ENCODE measurements at regions not wholly inside any gene's neighbourhood (a gene's known extent, or its start where the extent isn't known, plus 50 kb on each side); places are given as distances from the start of the nearest gene placed in this dataset.
A peak's percentile ranks its signal among the peaks of the same experiment; 100 is the strongest.

GRCh38 chr1:99474350-99474893 lies 171.5 kb upstream of the PALMD start:
- TF ChIP-seq CTCF (conservative IDR thresholded peaks at IDR 0.05; ENCODE audit: low read depth) = no peak
- DNase-seq (ENCODE audit: low spot score) = no peak
- no peak overlapping the region for H3K27ac ChIP-seq
- ChIA-PET POLR2A (ENCODE audit: low non-redundant PET) (no interaction called here), CTCF (no interaction called here)

DNA sequence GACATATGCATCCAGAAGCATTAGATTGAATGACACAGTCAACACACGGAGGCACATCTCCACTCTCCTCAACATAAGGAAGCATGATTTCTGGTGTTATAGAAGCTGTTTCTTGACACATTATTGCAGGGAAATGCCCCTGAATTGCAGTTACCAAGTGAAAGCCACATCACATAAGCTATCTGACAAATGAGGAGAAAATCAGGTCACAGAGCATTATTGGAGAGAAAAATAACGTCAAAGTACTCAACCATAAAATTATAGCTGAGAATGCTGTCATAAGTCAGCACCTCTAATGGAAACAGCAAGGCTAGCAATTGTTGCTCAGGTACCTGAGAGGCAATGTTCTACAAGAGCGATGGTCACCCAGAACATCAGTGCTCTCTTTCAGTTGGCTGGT lies 169.9 kb upstream of the PALMD start:
- no peak overlapping the region for H3K27ac ChIP-seq
- TF ChIP-seq CTCF (conservative IDR thresholded peaks at IDR 0.05; ENCODE audit: low read depth) = no peak
- DNase-seq (ENCODE audit: low spot score) = no peak
- POLR2A ChIA-PET (ENCODE audit: low non-redundant PET) = no interaction called here
- CTCF ChIA-PET = no interaction called here

DNA sequence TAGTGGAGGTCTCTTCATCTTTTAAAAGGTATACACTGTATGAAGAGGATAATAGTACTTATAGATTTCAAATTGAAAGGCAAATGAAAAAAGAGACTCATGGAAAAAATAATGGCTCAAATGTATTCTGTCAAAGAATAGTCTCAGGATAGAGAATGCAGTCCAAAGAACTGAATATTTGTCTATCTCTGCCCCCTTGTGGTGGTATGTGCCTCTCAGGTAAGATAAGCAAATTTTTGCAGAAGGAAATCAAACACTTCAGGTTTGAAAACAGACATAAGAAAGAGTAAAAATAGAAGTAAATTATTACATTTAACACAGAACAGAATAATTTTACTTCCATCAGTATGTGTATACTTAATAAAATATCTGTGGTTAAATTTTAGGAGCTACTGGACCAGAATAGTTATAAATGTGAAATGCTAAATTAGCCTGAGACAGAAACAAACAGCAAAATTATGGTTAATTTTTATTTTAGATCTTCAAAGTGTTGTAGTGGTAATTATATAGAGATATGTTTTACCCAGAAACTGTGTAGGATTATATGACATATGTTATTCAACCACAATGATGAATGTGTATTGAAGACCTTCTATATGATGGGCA lies 164.4 kb upstream of the PALMD start:
- ChIA-PET CTCF (interaction anchor here (0.6 to 1.0 kb wide), 5 partner anchors 16 to 1434 kb away, joined by 3 to 4 read pairs (median 3); no protein-coding TSS in a partner anchor), POLR2A (ENCODE audit: low non-redundant PET) (no interaction called here)
- DNase-seq (ENCODE audit: low spot score) = peak; percentile 32
- H3K27ac ChIP-seq = no peak overlapping the region
- TF ChIP-seq CTCF (conservative IDR thresholded peaks at IDR 0.05; ENCODE audit: low read depth) = peak; percentile 79

GRCh38 chr1:99482286-99482685 lies 163.6 kb upstream of the PALMD start:
- no peak for DNase-seq (ENCODE audit: low spot score)
- no peak for TF ChIP-seq CTCF (conservative IDR thresholded peaks at IDR 0.05; ENCODE audit: low read depth)
- no peak overlapping the region for H3K27ac ChIP-seq
- ChIA-PET POLR2A (ENCODE audit: low non-redundant PET) (no interaction called here), CTCF (interaction anchor here (0.6 kb wide), 2 partner anchors 228 to 572 kb away, joined by 3 to 4 read pairs; no protein-coding TSS in a partner anchor)

- ChIA-PET POLR2A (ENCODE audit: low non-redundant PET) (no interaction called here), CTCF (no interaction called here)
- no peak for DNase-seq (ENCODE audit: low spot score)
- H3K27ac ChIP-seq = no peak overlapping the region
- TF ChIP-seq CTCF (conservative IDR thresholded peaks at IDR 0.05; ENCODE audit: low read depth) = no peak
These were observed 163.2 kb upstream of the PALMD start for GRCh38 chr1:99482750-99483149.

DNA sequence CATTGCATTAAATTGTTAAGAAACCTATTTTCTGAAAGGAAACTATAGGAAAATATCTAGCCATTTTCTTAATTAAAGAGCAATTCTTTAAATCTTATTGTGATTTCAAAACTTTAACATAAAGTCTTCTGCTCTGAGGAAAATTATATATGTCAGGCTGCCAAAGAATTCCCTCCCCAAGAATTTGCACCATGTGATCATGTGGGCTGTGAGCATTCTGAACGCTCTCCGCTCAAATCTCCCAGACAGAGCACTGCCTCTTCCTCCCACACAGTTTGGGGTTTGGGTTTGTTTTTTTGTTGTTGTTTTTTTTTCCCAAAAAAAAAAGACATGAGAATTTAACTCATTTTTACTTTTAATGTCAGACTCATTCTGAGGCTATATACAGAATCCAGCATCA lies 155.9 kb upstream of the PALMD start:
- no peak overlapping the region for H3K27ac ChIP-seq
- POLR2A ChIA-PET (ENCODE audit: low non-redundant PET) = no interaction called here
- no peak for DNase-seq (ENCODE audit: low spot score)
- no peak for TF ChIP-seq CTCF (conservative IDR thresholded peaks at IDR 0.05; ENCODE audit: low read depth)
- CTCF ChIA-PET = no interaction called here
